Aorta (tissue), 5 donors: ENCODE measurements at regions not wholly inside any gene's neighbourhood (a gene's known extent, or its start where the extent isn't known, plus 50 kb on each side); places are given as distances from the start of the nearest gene placed in this dataset.
"Not testable (repeated sequence)": the region's sequence is repeated elsewhere in the genome, so short reads cannot be mapped to it uniquely, and the experiment has no call there.

Source experiments
- ATAC-seq: fragments of 200-7000 bp; cut with Tn5 transposase; one replicate; pipeline ENCODE4 v1.9.1; 2022; ENCODE audit warnings: moderate library complexity; ENCODE audit not compliant: low FRiP score
- DNase-seq, 2 donors: peaks; one replicate each; pipeline ENCODE4 v3.0.0-alpha.2; 2020
- H3K27ac ChIP-seq, 2 donors: one replicate each; pipeline ENCODE4 v1.5.1; 2013; ENCODE audit warnings: low read length in 2 of 2, mild to moderate bottlenecking in 2 of 2, moderate library complexity in 2 of 2, control low read depth in 1 of 2, inconsistent platforms in 1 of 2, low read depth in 1 of 2
- H3K27me3 ChIP-seq, 2 donors: one replicate each; pipeline ENCODE4 v1.6.1; 2013; ENCODE audit warnings: control low read depth in 1 of 2, low read length in 1 of 2, mild to moderate bottlenecking in 1 of 2, moderate library complexity in 1 of 2; ENCODE audit not compliant: insufficient read depth in 2 of 2, control insufficient read depth in 1 of 2
- H3K36me3 ChIP-seq, 2 donors: one replicate each; pipeline ENCODE4 v1.6.1; 2013; ENCODE audit warnings: control low read depth in 1 of 2, low read length in 1 of 2, mild to moderate bottlenecking in 1 of 2; ENCODE audit not compliant: insufficient read depth in 2 of 2, control insufficient read depth in 1 of 2
- H3K4me1 ChIP-seq, 2 donors: one replicate each; pipeline ENCODE4 v1.6.1; 2013; ENCODE audit warnings: low read length in 2 of 2, control low read depth in 1 of 2, mild to moderate bottlenecking in 1 of 2, moderate library complexity in 1 of 2; ENCODE audit not compliant: insufficient read depth in 2 of 2, control insufficient read depth in 1 of 2
- H3K4me3 ChIP-seq, 2 donors: one replicate each; pipeline ENCODE4 v1.5.1; 2013; ENCODE audit warnings: low read length in 2 of 2, control low read depth in 1 of 2, mild to moderate bottlenecking in 1 of 2
- H3K9me3 ChIP-seq: one replicate; pipeline ENCODE4 v1.6.1; 2013; ENCODE audit warnings: mild to moderate bottlenecking, low read length; ENCODE audit not compliant: control insufficient read depth
- WGBS, 2 donors: extraction: QIAGEN DNeasy Blood & Tissue Kit; methylation state at CpG; one replicate each; pipeline ENCODE4 v1.1.7; 2013; 5-methylcytosine and 5-hydroxymethylcytosine counted together
- intact Hi-C, 2 donors: fragments of 100-400 bp; cut with DNase I; formaldehyde crosslinking; loops; one replicate each; pipeline versions ENCODE4 v1.14.2 to v1.15.0; 2022
- donor health status: healthy with polysubstance abuse.
- donor health status: Bipolar disorder and iron deficiency.
- donor health status: DM: no; HTN: no; CAD: no.
- donor health status: DM: no; HTN: no; CAD: no.
- donor health status: DM: yes; HTN: yes; CAD: no.

- Histone ChIP-seq H3K27ac (no peak overlapping the region), H3K27me3 (no peaks in the 10 kb centered on the region), H3K9me3 (no peaks in the 10 kb centered on the region), H3K4me3 (no peak overlapping the region), H3K36me3 (no peaks in the 10 kb centered on the region), H3K4me1 (no peaks in the 10 kb centered on the region)
- 83 to 96% methylated on average over 3 of the region's 3 CpGs for WGBS, 2 donors
- intact Hi-C loops: no loop called here
- DNase-seq (no peak), ATAC-seq (no peak)
These were observed 203.5 kb upstream of the DIPK2B start for GRCh38 chrX:45404206-45404605.

GRCh38 chrX:45401923-45402322 is 201.2 kb upstream of the DIPK2B start:
- intact Hi-C loops: no loop called here

GRCh38 chrX:45400951-45401725 is 200.5 kb upstream of the DIPK2B start:
- intact Hi-C loops, ATAC-seq, H3K9me3 ChIP-seq, H3K27ac ChIP-seq, H3K27me3 ChIP-seq, H3K36me3 ChIP-seq, H3K4me3 ChIP-seq, DNase-seq, H3K4me1 ChIP-seq: not testable (repeated sequence)
- WGBS, 2 donors: 60 to 86% methylated on average over 8 of the region's 8 CpGs

More at GRCh38 chrX:45401923-45402322, 201.2 kb upstream of the DIPK2B start:
- no peaks in the 10 kb centered on the region for H3K9me3 ChIP-seq
- no peaks in the 10 kb centered on the region for H3K36me3 ChIP-seq
- H3K27ac ChIP-seq: no peak overlapping the region
- no peak for ATAC-seq
- no peak for DNase-seq
- no peak overlapping the region for H3K4me3 ChIP-seq
- no peaks in the 10 kb centered on the region for H3K4me1 ChIP-seq
- WGBS, 2 donors: 61 to 95% methylated on average over 2 of the region's 2 CpGs
- H3K27me3 ChIP-seq: no peaks in the 10 kb centered on the region

- Histone ChIP-seq H3K27me3 (no peaks in the 10 kb centered on the region), H3K4me1 (no peaks in the 10 kb centered on the region), H3K9me3 (peaks cover 6% of the 10 kb centered on the region), H3K36me3 (no peaks in the 10 kb centered on the region), H3K4me3 (no peak overlapping the region), H3K27ac (no peak overlapping the region)
- 38 to 50% methylated on average over 3 of the region's 3 CpGs for WGBS, 2 donors
- intact Hi-C loops: no loop called here
- DNase-seq: no peak
- no peak for ATAC-seq
These were observed 199.5 kb upstream of the DIPK2B start for GRCh38 chrX:45400027-45400779.

- no peak for DNase-seq
- Histone ChIP-seq H3K27ac (no peak overlapping the region), H3K27me3 (no peaks in the 10 kb centered on the region), H3K36me3 (no peaks in the 10 kb centered on the region), H3K4me1 (no peaks in the 10 kb centered on the region), H3K9me3 (no peaks in the 10 kb centered on the region), H3K4me3 (no peak overlapping the region)
- intact Hi-C loops: no loop called here
- no peak for ATAC-seq
- 71 to 89% methylated on average over 2 of the region's 2 CpGs for WGBS, 2 donors
These were observed 185.1 kb upstream of the DIPK2B start for GRCh38 chrX:45385757-45386156.

GRCh38 chrX:45381841-45382240 is 181.2 kb upstream of the DIPK2B start:
- no peaks in the 10 kb centered on the region for H3K36me3 ChIP-seq
- H3K4me1 ChIP-seq: no peaks in the 10 kb centered on the region
- H3K9me3 ChIP-seq: no peaks in the 10 kb centered on the region
- H3K27ac ChIP-seq: no peak overlapping the region
- no peaks in the 10 kb centered on the region for H3K27me3 ChIP-seq
- H3K4me3 ChIP-seq: no peak overlapping the region
- no peak for DNase-seq
- WGBS, 2 donors: 80 to 95% methylated on average over 34 of the region's 34 CpGs
- intact Hi-C loops: no loop called here
- peak; percentile 36 for ATAC-seq

- Histone ChIP-seq H3K27ac (no peak overlapping the region), H3K27me3 (no peaks in the 10 kb centered on the region), H3K4me1 (no peaks in the 10 kb centered on the region), H3K4me3 (no peak overlapping the region), H3K9me3 (no peaks in the 10 kb centered on the region), H3K36me3 (no peaks in the 10 kb centered on the region)
- ATAC-seq: no peak
- no peak for DNase-seq
- intact Hi-C loops: no loop called here
- WGBS, 2 donors: 91 to 98% methylated on average over 24 of the region's 24 CpGs
These were observed 180.7 kb upstream of the DIPK2B start for GRCh38 chrX:45381366-45381765.

GRCh38 chrX:45379236-45379635 is 178.6 kb upstream of the DIPK2B start:
- no peak for DNase-seq
- Histone ChIP-seq H3K36me3 (no peaks in the 10 kb centered on the region), H3K27ac (no peak overlapping the region), H3K4me1 (no peaks in the 10 kb centered on the region), H3K4me3 (no peak overlapping the region), H3K27me3 (no peaks in the 10 kb centered on the region), H3K9me3 (no peaks in the 10 kb centered on the region)
- no peak for ATAC-seq
- intact Hi-C loops: no loop called here

- H3K4me3 ChIP-seq: no peak overlapping the region
- H3K36me3 ChIP-seq: no peaks in the 10 kb centered on the region
- no peak overlapping the region for H3K27ac ChIP-seq
- peaks cover 2% of the 10 kb centered on the region for H3K9me3 ChIP-seq
- DNase-seq (no peak), ATAC-seq (no peak)
- no peaks in the 10 kb centered on the region for H3K27me3 ChIP-seq
- intact Hi-C loops: no loop called here
- no peaks in the 10 kb centered on the region for H3K4me1 ChIP-seq
These were observed 171.5 kb upstream of the DIPK2B start for GRCh38 chrX:45372151-45372550.
